ENCODE measurements at regions not wholly inside any gene's neighbourhood (a gene's known extent, or its start where the extent isn't known, plus 50 kb on each side); places are given as distances from the start of the nearest gene placed in this dataset.
A peak's percentile ranks its signal among the peaks of the same experiment; 100 is the strongest.
"Not testable (repeated sequence)": the region's sequence is repeated elsewhere in the genome, so short reads cannot be mapped to it uniquely, and the experiment has no call there.

DNA sequence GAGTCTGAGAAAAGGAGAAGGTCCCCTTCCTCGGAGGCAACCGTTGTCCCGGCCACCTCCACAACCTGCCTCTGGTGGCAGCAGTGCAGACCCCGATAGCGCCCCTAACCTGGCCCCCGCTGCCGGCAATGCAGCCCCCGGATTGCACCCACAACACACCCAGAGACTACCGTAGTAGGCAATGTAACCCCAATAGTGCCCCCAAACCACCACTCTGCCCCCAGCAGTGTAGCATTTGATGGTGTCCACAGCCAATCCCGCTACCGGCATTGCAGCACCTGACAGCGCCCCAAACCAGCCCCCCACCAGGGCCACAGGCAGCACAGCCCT lies 67.1 kb upstream of the THOC3 start:
- intact Hi-C loops (cut with DNase I); H3K4me1 ChIP-seq (ENCODE audit: control insufficient read depth in 2 of 3, insufficient read depth in 2 of 3, low read depth in 1 of 3, low read length in 3 of 3); DNase-seq; FAIRE-seq; H3K27ac ChIP-seq (ENCODE audit: low read depth in 2 of 2, low read length in 2 of 2); H3K27me3 ChIP-seq (ENCODE audit: control insufficient read depth, insufficient read depth, low read length); H3K36me3 ChIP-seq (ENCODE audit: control insufficient read depth in 2 of 3, insufficient read depth in 3 of 3, low read length in 3 of 3); H3K9me3 ChIP-seq (ENCODE audit: control insufficient read depth in 2 of 3, insufficient read depth in 1 of 3, low read length in 3 of 3); H3K4me3 ChIP-seq (ENCODE audit: low read length in 3 of 3); H3K9ac ChIP-seq (ENCODE audit: low read length in 3 of 3): not testable (repeated sequence)

DNA sequence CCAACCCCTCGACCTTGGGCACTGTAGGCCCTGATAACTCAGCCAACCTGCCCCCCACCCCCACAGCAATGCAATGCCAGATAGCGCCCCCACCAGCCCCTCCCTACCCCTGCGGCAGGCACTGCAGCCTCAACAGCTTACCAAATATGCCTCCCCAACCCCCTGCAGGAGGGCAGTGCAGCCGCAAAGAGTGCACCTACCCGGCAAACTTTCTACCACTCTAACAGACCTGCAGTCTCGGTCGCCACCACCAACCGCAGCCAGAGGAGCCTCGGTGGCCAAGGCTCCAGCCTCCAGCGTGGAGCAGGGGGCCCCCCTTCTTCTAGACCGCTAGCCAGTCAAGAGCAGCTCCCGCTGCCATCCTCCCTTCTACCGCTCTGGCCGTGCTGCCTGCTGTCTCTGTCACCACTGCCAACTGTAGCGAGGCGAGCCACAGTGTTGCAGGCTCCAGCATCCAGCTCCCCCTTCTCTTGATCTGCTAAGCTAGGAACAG lies 67.7 kb upstream of the THOC3 start:
- peak in 1 of 5 donors; percentile 67 for DNase-seq
- intact Hi-C loops (cut with DNase I); H3K4me1 ChIP-seq (ENCODE audit: control insufficient read depth in 2 of 3, insufficient read depth in 2 of 3, low read depth in 1 of 3, low read length in 3 of 3); H3K27me3 ChIP-seq (ENCODE audit: control insufficient read depth, insufficient read depth, low read length); H3K9ac ChIP-seq (ENCODE audit: low read length in 3 of 3); FAIRE-seq; H3K27ac ChIP-seq (ENCODE audit: low read depth in 2 of 2, low read length in 2 of 2); H3K4me3 ChIP-seq (ENCODE audit: low read length in 3 of 3); H3K9me3 ChIP-seq (ENCODE audit: control insufficient read depth in 2 of 3, insufficient read depth in 1 of 3, low read length in 3 of 3); H3K36me3 ChIP-seq (ENCODE audit: control insufficient read depth in 2 of 3, insufficient read depth in 3 of 3, low read length in 3 of 3): not testable (repeated sequence)

DNA sequence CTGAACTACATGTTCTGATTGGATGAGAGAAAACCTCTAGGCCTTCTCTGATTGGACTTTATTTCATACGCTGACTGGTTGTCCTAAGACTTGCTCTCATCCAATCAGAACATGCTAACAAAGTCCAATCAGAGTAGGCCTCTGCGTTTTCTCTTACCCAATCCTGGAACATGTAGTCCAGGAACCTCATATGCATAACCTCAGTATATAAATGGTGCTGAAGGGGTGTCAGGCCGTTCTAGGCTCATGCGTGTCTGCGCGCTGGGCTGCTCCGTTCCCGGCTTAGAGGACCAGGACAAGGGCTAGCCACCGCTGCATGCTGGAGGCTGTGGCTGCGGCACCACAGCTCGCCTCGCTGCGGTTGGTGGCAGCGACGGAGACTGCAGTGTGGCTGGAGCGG lies 68.3 kb upstream of the THOC3 start:
- H3K27ac ChIP-seq (ENCODE audit: low read depth in 2 of 2, low read length in 2 of 2); H3K4me3 ChIP-seq (ENCODE audit: low read length in 3 of 3); FAIRE-seq; intact Hi-C loops (cut with DNase I); DNase-seq; H3K4me1 ChIP-seq (ENCODE audit: control insufficient read depth in 2 of 3, insufficient read depth in 2 of 3, low read depth in 1 of 3, low read length in 3 of 3); H3K27me3 ChIP-seq (ENCODE audit: control insufficient read depth, insufficient read depth, low read length); H3K9ac ChIP-seq (ENCODE audit: low read length in 3 of 3); H3K36me3 ChIP-seq (ENCODE audit: control insufficient read depth in 2 of 3, insufficient read depth in 3 of 3, low read length in 3 of 3); H3K9me3 ChIP-seq (ENCODE audit: control insufficient read depth in 2 of 3, insufficient read depth in 1 of 3, low read length in 3 of 3): not testable (repeated sequence)

DNA sequence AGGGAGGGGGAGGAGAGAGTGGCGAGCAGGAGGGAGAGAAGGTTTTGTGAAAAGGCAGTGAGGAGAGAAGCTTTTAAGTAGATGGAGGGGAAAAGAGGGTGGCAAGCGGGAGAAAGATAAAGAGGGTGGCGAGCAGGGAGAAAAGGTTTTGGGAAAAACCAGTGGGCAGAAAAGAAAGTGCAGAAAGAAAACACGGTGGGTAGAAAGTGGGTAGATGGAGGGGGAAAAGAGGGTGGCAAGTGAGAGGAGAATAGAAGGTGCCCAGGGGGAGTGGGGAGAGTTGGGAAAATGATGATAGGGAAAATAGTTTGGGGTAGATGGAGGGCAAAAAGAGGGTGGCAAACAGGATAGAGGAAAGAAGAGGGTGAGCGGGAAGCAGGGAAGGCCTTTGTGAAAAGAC lies 69.1 kb upstream of the THOC3 start:
- H3K36me3 ChIP-seq (ENCODE audit: control insufficient read depth in 2 of 3, insufficient read depth in 3 of 3, low read length in 3 of 3); intact Hi-C loops (cut with DNase I); H3K9me3 ChIP-seq (ENCODE audit: control insufficient read depth in 2 of 3, insufficient read depth in 1 of 3, low read length in 3 of 3); H3K4me3 ChIP-seq (ENCODE audit: low read length in 3 of 3); H3K9ac ChIP-seq (ENCODE audit: low read length in 3 of 3); H3K27ac ChIP-seq (ENCODE audit: low read depth in 2 of 2, low read length in 2 of 2); H3K27me3 ChIP-seq (ENCODE audit: control insufficient read depth, insufficient read depth, low read length); FAIRE-seq; H3K4me1 ChIP-seq (ENCODE audit: control insufficient read depth in 2 of 3, insufficient read depth in 2 of 3, low read depth in 1 of 3, low read length in 3 of 3); DNase-seq: not testable (repeated sequence)

DNA sequence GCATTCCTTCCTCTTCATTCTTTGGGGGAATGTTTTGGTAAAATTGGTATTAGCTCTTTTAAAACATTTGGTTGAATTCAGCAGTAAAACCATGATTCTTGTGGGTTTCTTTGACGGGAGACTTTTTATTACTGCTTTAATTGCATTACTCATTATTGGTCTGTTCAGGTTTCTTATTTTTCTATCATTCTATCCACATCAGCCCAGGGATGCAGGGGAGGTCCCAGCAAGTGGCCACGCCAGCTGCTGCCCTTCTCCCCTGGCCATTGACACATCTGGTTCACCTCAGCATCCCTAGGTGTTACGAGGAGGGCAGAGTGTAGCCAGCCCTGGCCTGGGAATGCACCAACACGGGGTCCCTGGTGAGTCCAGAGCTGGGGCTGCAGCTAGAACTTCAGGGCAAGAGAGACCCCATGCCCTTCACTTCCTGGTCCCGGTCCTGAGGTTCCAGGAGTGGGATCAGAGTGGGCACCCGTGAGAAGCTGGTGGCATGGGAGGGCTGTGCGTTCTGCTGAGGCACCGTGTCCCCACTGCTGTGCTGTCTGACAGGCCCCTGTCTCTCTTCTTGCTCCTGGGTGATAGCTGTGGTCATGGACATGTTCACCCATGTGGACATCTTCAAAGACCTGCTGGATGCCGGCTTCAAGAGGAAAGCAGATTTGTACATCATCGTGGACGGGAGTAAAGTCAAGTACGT lies 72.1 kb upstream of the THOC3 start:
- H3K9ac ChIP-seq (ENCODE audit: low read length in 3 of 3); H3K27ac ChIP-seq (ENCODE audit: low read depth in 2 of 2, low read length in 2 of 2); H3K36me3 ChIP-seq (ENCODE audit: control insufficient read depth in 2 of 3, insufficient read depth in 3 of 3, low read length in 3 of 3); H3K4me1 ChIP-seq (ENCODE audit: control insufficient read depth in 2 of 3, insufficient read depth in 2 of 3, low read depth in 1 of 3, low read length in 3 of 3); H3K9me3 ChIP-seq (ENCODE audit: control insufficient read depth in 2 of 3, insufficient read depth in 1 of 3, low read length in 3 of 3); intact Hi-C loops (cut with DNase I); FAIRE-seq; H3K4me3 ChIP-seq (ENCODE audit: low read length in 3 of 3); H3K27me3 ChIP-seq (ENCODE audit: control insufficient read depth, insufficient read depth, low read length): not testable (repeated sequence)
- peak in 1 of 5 donors; percentile 67 for DNase-seq

DNA sequence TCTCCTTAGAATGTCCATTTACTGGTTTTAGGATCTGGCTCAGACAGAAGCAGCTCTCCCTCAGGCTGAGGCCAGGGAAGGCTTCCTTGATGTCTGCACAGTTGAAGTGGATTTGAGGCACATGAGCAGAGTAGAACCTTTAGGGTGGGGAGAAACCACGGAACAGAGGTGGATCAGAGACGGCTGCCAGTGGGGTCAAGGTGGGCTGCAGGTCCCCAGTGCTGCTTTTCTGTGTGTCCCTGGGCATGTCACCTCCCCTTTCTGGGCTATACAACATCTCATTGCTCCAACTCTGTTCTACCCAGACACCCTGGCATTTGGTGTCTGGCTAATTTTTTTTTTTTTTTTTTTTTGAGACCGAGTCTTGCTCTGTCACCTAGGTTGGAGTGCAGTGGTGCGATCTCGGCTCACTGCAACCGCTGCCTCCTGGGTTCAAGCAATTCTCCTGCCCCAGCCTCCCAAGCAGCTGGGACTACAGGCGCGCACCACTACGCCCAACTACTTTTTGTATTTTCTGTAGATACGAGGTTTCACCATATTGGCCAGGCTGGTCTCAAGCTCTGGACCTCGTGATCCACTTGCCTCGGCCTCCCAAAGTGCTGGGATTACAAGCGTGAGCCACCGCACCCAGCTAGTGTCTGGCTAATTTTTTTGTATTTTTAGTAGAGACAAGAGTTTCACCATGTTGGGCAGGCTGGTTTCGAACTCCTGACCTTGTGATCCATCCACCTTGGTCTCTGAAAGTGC lies 73.3 kb upstream of the THOC3 start:
- H3K4me1 ChIP-seq (ENCODE audit: control insufficient read depth in 2 of 3, insufficient read depth in 2 of 3, low read depth in 1 of 3, low read length in 3 of 3); H3K36me3 ChIP-seq (ENCODE audit: control insufficient read depth in 2 of 3, insufficient read depth in 3 of 3, low read length in 3 of 3); H3K27ac ChIP-seq (ENCODE audit: low read depth in 2 of 2, low read length in 2 of 2); H3K4me3 ChIP-seq (ENCODE audit: low read length in 3 of 3); H3K27me3 ChIP-seq (ENCODE audit: control insufficient read depth, insufficient read depth, low read length); H3K9ac ChIP-seq (ENCODE audit: low read length in 3 of 3); H3K9me3 ChIP-seq (ENCODE audit: control insufficient read depth in 2 of 3, insufficient read depth in 1 of 3, low read length in 3 of 3); DNase-seq; FAIRE-seq; intact Hi-C loops (cut with DNase I): not testable (repeated sequence)

DNA sequence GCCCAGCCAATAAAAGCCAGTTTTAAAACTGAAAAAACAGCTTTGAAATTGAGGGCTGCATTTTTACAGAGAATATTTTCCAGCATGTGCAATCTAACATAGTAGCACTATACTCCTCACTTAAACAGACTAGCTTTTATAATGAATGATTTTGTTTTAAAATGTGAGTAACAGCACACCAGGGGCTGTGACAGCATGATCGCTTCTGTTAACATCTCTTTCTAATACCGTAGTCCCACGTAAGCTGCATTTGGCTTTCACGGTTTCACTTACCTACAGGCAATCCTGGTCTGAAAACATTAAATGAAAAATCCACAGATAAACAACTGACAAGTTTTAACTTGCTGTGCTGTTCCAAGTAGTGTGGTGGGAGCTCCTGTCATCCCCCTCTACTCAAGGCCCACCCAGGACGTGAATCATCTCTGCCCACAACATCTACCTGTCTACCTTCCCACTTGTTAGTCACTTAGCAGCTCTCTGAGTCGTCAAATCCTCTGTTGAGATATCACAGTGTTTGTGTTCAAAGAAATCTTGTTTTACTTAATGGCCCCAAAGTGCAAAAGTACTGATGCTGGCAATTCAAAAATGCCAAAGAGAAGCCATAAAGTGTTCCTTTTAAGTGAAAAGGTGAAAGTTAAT lies 74.0 kb upstream of the THOC3 start:
- H3K36me3 ChIP-seq (ENCODE audit: control insufficient read depth in 2 of 3, insufficient read depth in 3 of 3, low read length in 3 of 3); intact Hi-C loops (cut with DNase I); FAIRE-seq: not testable (repeated sequence)

DNA sequence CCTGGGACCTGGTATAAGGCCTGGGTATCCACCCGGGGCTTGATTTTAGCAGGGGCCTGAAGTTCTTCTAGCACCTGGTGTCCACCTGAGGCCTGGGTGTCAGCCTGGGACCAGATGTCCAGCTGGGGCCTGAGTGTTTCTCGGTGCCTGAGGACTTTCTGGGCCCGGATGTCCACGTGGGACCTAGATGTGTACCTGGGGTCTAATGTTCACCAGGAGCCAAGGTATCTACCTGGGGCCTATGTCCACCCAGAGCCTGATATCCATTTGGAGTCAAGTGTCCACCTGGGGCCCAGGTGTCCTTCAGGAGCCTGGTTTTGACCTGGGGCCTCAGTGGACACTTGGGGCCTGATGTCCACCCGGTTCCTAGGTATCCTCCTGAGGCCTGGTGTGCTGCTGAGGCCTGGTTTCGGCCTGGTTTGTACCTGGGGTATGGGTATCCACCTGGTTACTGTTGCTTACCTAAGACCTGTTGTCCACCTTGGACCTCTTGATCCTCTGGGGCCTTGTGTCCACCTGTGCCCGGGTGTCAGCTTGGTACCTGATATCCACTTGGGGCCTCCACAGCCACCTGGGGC lies 75.2 kb upstream of the THOC3 start:
- H3K9me3 ChIP-seq (ENCODE audit: control insufficient read depth in 2 of 3, insufficient read depth in 1 of 3, low read length in 3 of 3); H3K27me3 ChIP-seq (ENCODE audit: control insufficient read depth, insufficient read depth, low read length); FAIRE-seq; H3K36me3 ChIP-seq (ENCODE audit: control insufficient read depth in 2 of 3, insufficient read depth in 3 of 3, low read length in 3 of 3); H3K27ac ChIP-seq (ENCODE audit: low read depth in 2 of 2, low read length in 2 of 2); H3K9ac ChIP-seq (ENCODE audit: low read length in 3 of 3); intact Hi-C loops (cut with DNase I); H3K4me1 ChIP-seq (ENCODE audit: control insufficient read depth in 2 of 3, insufficient read depth in 2 of 3, low read depth in 1 of 3, low read length in 3 of 3); H3K4me3 ChIP-seq (ENCODE audit: low read length in 3 of 3): not testable (repeated sequence)
- DNase-seq = peak in 1 of 5 donors; percentile 52

More for the DNA sequence above, 74.0 kb upstream of the THOC3 start:
- H3K27me3 ChIP-seq (ENCODE audit: control insufficient read depth, insufficient read depth, low read length); H3K4me3 ChIP-seq (ENCODE audit: low read length in 3 of 3); DNase-seq; H3K4me1 ChIP-seq (ENCODE audit: control insufficient read depth in 2 of 3, insufficient read depth in 2 of 3, low read depth in 1 of 3, low read length in 3 of 3); H3K9me3 ChIP-seq (ENCODE audit: control insufficient read depth in 2 of 3, insufficient read depth in 1 of 3, low read length in 3 of 3); H3K27ac ChIP-seq (ENCODE audit: low read depth in 2 of 2, low read length in 2 of 2); H3K9ac ChIP-seq (ENCODE audit: low read length in 3 of 3): not testable (repeated sequence)
